ENCODE measurements at regions not wholly inside any gene's neighbourhood (a gene's known extent, or its start where the extent isn't known, plus 50 kb on each side); places are given as distances from the start of the nearest gene placed in this dataset.
"Not testable (repeated sequence)": the region's sequence is repeated elsewhere in the genome, so short reads cannot be mapped to it uniquely, and the experiment has no call there.

DNA sequence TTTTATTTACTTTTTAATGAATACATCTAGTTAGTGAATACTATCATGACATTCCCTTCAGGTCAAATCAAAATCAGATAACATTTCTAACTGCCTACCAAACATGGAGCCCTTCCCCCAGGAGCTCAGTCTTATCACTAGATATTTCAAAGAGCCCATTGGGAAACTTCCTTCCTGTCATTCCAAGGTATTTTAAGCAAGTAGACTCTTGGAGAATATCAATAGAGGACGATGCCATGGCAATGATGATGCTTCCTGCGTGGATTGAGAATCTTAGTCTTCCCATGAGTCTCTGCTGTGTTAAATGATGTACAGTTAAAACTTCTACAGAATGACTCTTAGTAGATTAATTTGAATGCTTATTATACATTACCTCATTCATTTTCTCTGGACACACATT lies 384.9 kb downstream of the CENPW start:
- H3K79me1 ChIP-seq (ENCODE audit: low read depth, low read length), result no peaks in the 10 kb centered on the region
- no peaks in the 10 kb centered on the region for H3K9me3 ChIP-seq (replicated peaks in 1 of 2; ENCODE audit: control insufficient read depth in 2 of 2, insufficient read depth in 1 of 2, low read depth in 1 of 2, low read length in 2 of 2)
- no peak overlapping the region for H2BK12ac ChIP-seq (ENCODE audit: low read length)
- H2AK5ac ChIP-seq (ENCODE audit: low read depth, low read length), result no peak overlapping the region
- no peak overlapping the region for H2BK120ac ChIP-seq (ENCODE audit: low read depth, low read length)
- no peak overlapping the region for H4K8ac ChIP-seq (ENCODE audit: low read depth, low read length)
- H3K4me1 ChIP-seq (ENCODE audit: control insufficient read depth in 2 of 2, insufficient read depth in 1 of 2, low read depth in 1 of 2, low read length in 2 of 2), result peaks cover 0 to 9% of the 10 kb centered on the region in 2 donors
- H2AFZ ChIP-seq (ENCODE audit: low read length), result no peak overlapping the region
- no peak overlapping the region for H3K9ac ChIP-seq (ENCODE audit: low read depth, low read length, poor library complexity)
- no peak for DNase-seq (ENCODE audit: low spot score)
- H2BK5ac ChIP-seq (ENCODE audit: low read length), result no peak overlapping the region
- no peak overlapping the region for H3K18ac ChIP-seq (ENCODE audit: low read length)
- no peak overlapping the region for H3K4me2 ChIP-seq (ENCODE audit: insufficient read depth, low read length, poor library complexity, severe bottlenecking)
- no peak overlapping the region for H3K14ac ChIP-seq (ENCODE audit: low read length)
- no peaks in the 10 kb centered on the region for H3K36me3 ChIP-seq (replicated peaks in 1 of 2; ENCODE audit: control insufficient read depth in 2 of 2, insufficient read depth in 2 of 2, low read length in 2 of 2)
- H4K91ac ChIP-seq (ENCODE audit: low read depth, low read length, poor library complexity), result no peak overlapping the region
- H3K27ac ChIP-seq (replicated peaks; ENCODE audit: low read length), result no peak overlapping the region
- WGBS, 2 donors (ENCODE audit: extremely low coverage in 2 of 2, insufficient read length in 2 of 2, insufficient replicate concordance in 1 of 2), result no CpG with 5 or more reads among the region's 2 CpGs
- H3K23ac ChIP-seq (ENCODE audit: low read depth, low read length, poor library complexity), result no peak overlapping the region
- H3K4me3 ChIP-seq (ENCODE audit: low read length in 2 of 2), result no peak overlapping the region
- no peak overlapping the region for H3K4ac ChIP-seq (ENCODE audit: low read length)
- no peak overlapping the region for H2BK15ac ChIP-seq (ENCODE audit: low read length)
- H3K27me3 ChIP-seq (ENCODE audit: control insufficient read depth in 3 of 3, insufficient read depth in 3 of 3, low read depth in 1 of 3, low read length in 3 of 3), result no peaks in the 10 kb centered on the region

DNA sequence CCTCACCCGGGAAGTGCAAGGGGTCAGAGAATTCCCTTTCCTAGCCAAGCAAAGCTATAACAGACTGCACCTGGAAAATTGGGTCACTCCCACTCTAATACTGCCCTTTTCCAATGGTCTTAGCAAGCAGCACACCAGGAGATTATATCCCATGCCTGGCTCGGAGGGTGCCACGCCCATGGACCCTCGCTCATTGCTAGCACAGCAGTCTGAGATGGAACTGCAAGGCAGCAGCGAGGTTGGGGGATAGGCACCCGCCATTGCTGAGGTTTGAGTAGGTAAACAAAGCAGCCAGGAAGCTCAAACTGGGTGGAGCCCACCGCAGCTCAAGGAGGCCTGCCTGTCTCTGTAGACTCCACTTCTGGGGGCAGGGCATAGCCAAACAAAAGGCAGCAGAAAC lies 386.5 kb downstream of the CENPW start:
- H3K27ac ChIP-seq (replicated peaks; ENCODE audit: low read length); H2BK12ac ChIP-seq (ENCODE audit: low read length); H2AK5ac ChIP-seq (ENCODE audit: low read depth, low read length); H3K4me1 ChIP-seq (ENCODE audit: control insufficient read depth in 2 of 2, insufficient read depth in 1 of 2, low read depth in 1 of 2, low read length in 2 of 2); H3K36me3 ChIP-seq (replicated peaks in 1 of 2; ENCODE audit: control insufficient read depth in 2 of 2, insufficient read depth in 2 of 2, low read length in 2 of 2); H3K9ac ChIP-seq (ENCODE audit: low read depth, low read length, poor library complexity); H2BK120ac ChIP-seq (ENCODE audit: low read depth, low read length); H2BK15ac ChIP-seq (ENCODE audit: low read length); H3K9me3 ChIP-seq (replicated peaks in 1 of 2; ENCODE audit: control insufficient read depth in 2 of 2, insufficient read depth in 1 of 2, low read depth in 1 of 2, low read length in 2 of 2); H2BK5ac ChIP-seq (ENCODE audit: low read length); H3K4ac ChIP-seq (ENCODE audit: low read length); H3K4me2 ChIP-seq (ENCODE audit: insufficient read depth, low read length, poor library complexity, severe bottlenecking); H3K18ac ChIP-seq (ENCODE audit: low read length); H3K4me3 ChIP-seq (ENCODE audit: low read length in 2 of 2); H3K79me1 ChIP-seq (ENCODE audit: low read depth, low read length); H3K27me3 ChIP-seq (ENCODE audit: control insufficient read depth in 3 of 3, insufficient read depth in 3 of 3, low read depth in 1 of 3, low read length in 3 of 3); H4K91ac ChIP-seq (ENCODE audit: low read depth, low read length, poor library complexity); H3K23ac ChIP-seq (ENCODE audit: low read depth, low read length, poor library complexity); H2AFZ ChIP-seq (ENCODE audit: low read length); H3K14ac ChIP-seq (ENCODE audit: low read length); H4K8ac ChIP-seq (ENCODE audit: low read depth, low read length); DNase-seq (ENCODE audit: low spot score): not testable (repeated sequence)
- WGBS, 2 donors (ENCODE audit: extremely low coverage in 2 of 2, insufficient read length in 2 of 2, insufficient replicate concordance in 1 of 2), result no CpG with 5 or more reads among the region's 7 CpGs

DNA sequence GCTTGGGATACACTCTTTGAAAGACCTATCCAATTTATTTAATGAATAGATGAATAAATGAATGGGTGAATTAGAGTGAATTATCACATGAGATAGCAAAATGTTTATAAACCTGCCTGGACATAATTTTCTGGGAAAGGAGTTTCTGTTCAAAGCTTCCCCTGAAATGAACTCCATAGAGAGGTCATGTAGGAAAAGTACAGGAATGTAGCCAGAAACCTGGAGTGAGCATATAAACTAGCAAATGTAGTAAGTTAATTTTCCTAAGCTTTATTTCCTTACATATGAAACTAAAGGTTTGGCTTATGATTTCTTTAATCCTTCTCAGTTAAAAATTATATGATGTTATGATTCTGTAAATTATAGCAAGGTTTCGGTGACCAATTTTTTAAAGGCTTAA lies 380.3 kb upstream of the RSPO3 start:
- WGBS, 2 donors (ENCODE audit: extremely low coverage in 2 of 2, insufficient read length in 2 of 2, insufficient replicate concordance in 1 of 2), result no CpG with 5 or more reads among the region's 1 CpG
- Histone ChIP-seq H3K27ac (replicated peaks; ENCODE audit: low read length) (no peak overlapping the region), H2BK120ac (ENCODE audit: low read depth, low read length) (no peak overlapping the region), H3K18ac (ENCODE audit: low read length) (no peak overlapping the region), H3K27me3 (ENCODE audit: control insufficient read depth in 3 of 3, insufficient read depth in 3 of 3, low read depth in 1 of 3, low read length in 3 of 3) (no peaks in the 10 kb centered on the region), H2BK5ac (ENCODE audit: low read length) (no peak overlapping the region), H3K23ac (ENCODE audit: low read depth, low read length, poor library complexity) (no peak overlapping the region), H2BK12ac (ENCODE audit: low read length) (no peak overlapping the region), H3K9ac (ENCODE audit: low read depth, low read length, poor library complexity) (no peak overlapping the region), H2AFZ (ENCODE audit: low read length) (no peak overlapping the region), H3K9me3 (replicated peaks in 1 of 2; ENCODE audit: control insufficient read depth in 2 of 2, insufficient read depth in 1 of 2, low read depth in 1 of 2, low read length in 2 of 2) (no peaks in the 10 kb centered on the region), H2AK5ac (ENCODE audit: low read depth, low read length) (no peak overlapping the region), H3K36me3 (replicated peaks in 1 of 2; ENCODE audit: control insufficient read depth in 2 of 2, insufficient read depth in 2 of 2, low read length in 2 of 2) (no peaks in the 10 kb centered on the region), H3K79me1 (ENCODE audit: low read depth, low read length) (no peaks in the 10 kb centered on the region), H4K91ac (ENCODE audit: low read depth, low read length, poor library complexity) (no peak overlapping the region), H3K4me1 (ENCODE audit: control insufficient read depth in 2 of 2, insufficient read depth in 1 of 2, low read depth in 1 of 2, low read length in 2 of 2) (no peaks in the 10 kb centered on the region), H4K8ac (ENCODE audit: low read depth, low read length) (no peak overlapping the region), H2BK15ac (ENCODE audit: low read length) (no peak overlapping the region), H3K4me2 (ENCODE audit: insufficient read depth, low read length, poor library complexity, severe bottlenecking) (no peak overlapping the region), H3K14ac (ENCODE audit: low read length) (no peak overlapping the region), H3K4ac (ENCODE audit: low read length) (no peak overlapping the region), H3K4me3 (ENCODE audit: low read length in 2 of 2) (no peak overlapping the region)
- DNase-seq (ENCODE audit: low spot score), result no peak

DNA sequence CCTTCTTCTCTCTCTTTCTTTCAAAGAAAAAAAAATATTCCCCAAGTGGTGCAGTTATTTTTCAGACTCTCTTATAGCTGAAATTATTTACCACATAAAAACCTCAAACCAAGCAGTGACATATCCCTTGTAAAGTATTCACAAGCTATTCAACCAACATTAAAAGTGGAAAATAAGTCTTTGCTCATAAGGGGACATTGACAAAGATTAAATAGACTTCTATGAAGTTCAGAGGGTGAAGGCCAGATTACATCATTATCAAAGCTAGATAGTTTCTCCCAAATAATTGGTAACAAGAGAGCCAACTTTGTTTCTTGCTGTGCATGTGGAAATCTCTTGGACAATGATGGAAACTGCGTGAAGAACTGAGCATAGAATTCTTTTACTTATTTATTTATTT lies 379.8 kb upstream of the RSPO3 start:
- H3K79me1 ChIP-seq (ENCODE audit: low read depth, low read length), result no peaks in the 10 kb centered on the region
- H2BK15ac ChIP-seq (ENCODE audit: low read length), result no peak overlapping the region
- H3K36me3 ChIP-seq (replicated peaks in 1 of 2; ENCODE audit: control insufficient read depth in 2 of 2, insufficient read depth in 2 of 2, low read length in 2 of 2), result no peaks in the 10 kb centered on the region
- no peak overlapping the region for H2AK5ac ChIP-seq (ENCODE audit: low read depth, low read length)
- no peak overlapping the region for H3K27ac ChIP-seq (replicated peaks; ENCODE audit: low read length)
- H3K27me3 ChIP-seq (ENCODE audit: control insufficient read depth in 3 of 3, insufficient read depth in 3 of 3, low read depth in 1 of 3, low read length in 3 of 3), result no peaks in the 10 kb centered on the region
- H3K23ac ChIP-seq (ENCODE audit: low read depth, low read length, poor library complexity), result no peak overlapping the region
- no peak overlapping the region for H3K4me3 ChIP-seq (ENCODE audit: low read length in 2 of 2)
- no peaks in the 10 kb centered on the region for H3K9me3 ChIP-seq (replicated peaks in 1 of 2; ENCODE audit: control insufficient read depth in 2 of 2, insufficient read depth in 1 of 2, low read depth in 1 of 2, low read length in 2 of 2)
- H3K4ac ChIP-seq (ENCODE audit: low read length), result no peak overlapping the region
- no peak overlapping the region for H3K4me2 ChIP-seq (ENCODE audit: insufficient read depth, low read length, poor library complexity, severe bottlenecking)
- H4K91ac ChIP-seq (ENCODE audit: low read depth, low read length, poor library complexity), result no peak overlapping the region
- no peak overlapping the region for H2BK12ac ChIP-seq (ENCODE audit: low read length)
- no peak overlapping the region for H3K9ac ChIP-seq (ENCODE audit: low read depth, low read length, poor library complexity)
- no peak overlapping the region for H3K18ac ChIP-seq (ENCODE audit: low read length)
- no peak overlapping the region for H3K14ac ChIP-seq (ENCODE audit: low read length)
- no peak overlapping the region for H2BK120ac ChIP-seq (ENCODE audit: low read depth, low read length)
- no CpG with 5 or more reads among the region's 1 CpG for WGBS, 2 donors (ENCODE audit: extremely low coverage in 2 of 2, insufficient read length in 2 of 2, insufficient replicate concordance in 1 of 2)
- H2BK5ac ChIP-seq (ENCODE audit: low read length), result no peak overlapping the region
- no peak overlapping the region for H4K8ac ChIP-seq (ENCODE audit: low read depth, low read length)
- no peak overlapping the region for H2AFZ ChIP-seq (ENCODE audit: low read length)
- no peak for DNase-seq (ENCODE audit: low spot score)
- no peaks in the 10 kb centered on the region for H3K4me1 ChIP-seq (ENCODE audit: control insufficient read depth in 2 of 2, insufficient read depth in 1 of 2, low read depth in 1 of 2, low read length in 2 of 2)

Data from neuronal stem cell (in vitro differentiated cells).